C1 segment of cervical spinal cord (tissue), 14 donors: ENCODE measurements at regions not wholly inside any gene's neighbourhood (a gene's known extent, or its start where the extent isn't known, plus 50 kb on each side); places are given as distances from the start of the nearest gene placed in this dataset.
A peak's percentile ranks its signal among the peaks of the same experiment; 100 is the strongest.

Source experiments
- DNase-seq, 14 donors: peaks; one replicate each; lab custom pipeline; 2025; lab: John Stamatoyannopoulos, UW

GRCh38 chr1:2865571-2866421 lies 64.3 kb upstream of the TTC34 start:
- no peak for DNase-seq

- DNase-seq = no peak
These were observed 65.1 kb upstream of the TTC34 start for GRCh38 chr1:2866422-2867086.

- no peak for DNase-seq
These were observed 65.6 kb upstream of the TTC34 start for GRCh38 chr1:2867087-2867425.

- DNase-seq = no peak
These were observed 66.4 kb upstream of the TTC34 start for GRCh38 chr1:2867861-2868260.

- no peak for DNase-seq
These were observed 67.2 kb upstream of the TTC34 start for GRCh38 chr1:2868571-2869195.

GRCh38 chr1:2871246-2871815 lies 69.8 kb upstream of the TTC34 start:
- no peak for DNase-seq

GRCh38 chr1:2874207-2874606 lies 72.7 kb upstream of the TTC34 start:
- DNase-seq = no peak

- DNase-seq = peak in 1 of 14 donors; percentile 23
These were observed 73.4 kb upstream of the TTC34 start for GRCh38 chr1:2874607-2875480.

GRCh38 chr1:2875707-2876561 lies 74.4 kb upstream of the TTC34 start:
- DNase-seq = peak in 6 of 14 donors; percentile 5 to 36 (median 22)

GRCh38 chr1:2876846-2877245 lies 75.4 kb upstream of the TTC34 start:
- DNase-seq = no peak

GRCh38 chr1:2877391-2877790 lies 75.9 kb upstream of the TTC34 start:
- DNase-seq = no peak

- no peak for DNase-seq
These were observed 77.1 kb upstream of the TTC34 start for GRCh38 chr1:2878591-2878990.

- DNase-seq = no peak
These were observed 77.5 kb upstream of the TTC34 start for GRCh38 chr1:2879026-2879425.

GRCh38 chr1:2879591-2879990 lies 78.1 kb upstream of the TTC34 start:
- DNase-seq = no peak

GRCh38 chr1:2880086-2880485 lies 78.6 kb upstream of the TTC34 start:
- no peak for DNase-seq

- no peak for DNase-seq
These were observed 79.4 kb upstream of the TTC34 start for GRCh38 chr1:2880812-2881295.

GRCh38 chr1:2881556-2881955 lies 80.1 kb upstream of the TTC34 start:
- DNase-seq = no peak

- DNase-seq = no peak
These were observed 81.6 kb upstream of the TTC34 start for GRCh38 chr1:2882966-2883696.

- no peak for DNase-seq
These were observed 83.5 kb upstream of the TTC34 start for GRCh38 chr1:2885001-2885400.

- DNase-seq = no peak
These were observed 85.1 kb upstream of the TTC34 start for GRCh38 chr1:2886631-2887030.
